NT2/D1 (cell line): ENCODE measurements at regions not wholly inside any gene's neighbourhood (a gene's known extent, or its start where the extent isn't known, plus 50 kb on each side); places are given as distances from the start of the nearest gene placed in this dataset.

Experiments
- SUZ12 ChIP-seq: IDR thresholded peaks from 2 replicates; pipeline ENCODE4 v1.6.1; 2011; ENCODE audit not compliant: insufficient read length, insufficient read depth; ENCODE audit errors: extremely low read depth
- YY1 ChIP-seq: IDR thresholded peaks from 2 replicates; pipeline ENCODE4 v1.6.1; 2011; ENCODE audit not compliant: insufficient read length, insufficient read depth
- ZNF274 ChIP-seq: IDR thresholded peaks from 2 replicates; pipeline ENCODE4 v1.6.1; 2011; ENCODE audit warnings: mild to moderate bottlenecking, low read depth, low read length

DNA sequence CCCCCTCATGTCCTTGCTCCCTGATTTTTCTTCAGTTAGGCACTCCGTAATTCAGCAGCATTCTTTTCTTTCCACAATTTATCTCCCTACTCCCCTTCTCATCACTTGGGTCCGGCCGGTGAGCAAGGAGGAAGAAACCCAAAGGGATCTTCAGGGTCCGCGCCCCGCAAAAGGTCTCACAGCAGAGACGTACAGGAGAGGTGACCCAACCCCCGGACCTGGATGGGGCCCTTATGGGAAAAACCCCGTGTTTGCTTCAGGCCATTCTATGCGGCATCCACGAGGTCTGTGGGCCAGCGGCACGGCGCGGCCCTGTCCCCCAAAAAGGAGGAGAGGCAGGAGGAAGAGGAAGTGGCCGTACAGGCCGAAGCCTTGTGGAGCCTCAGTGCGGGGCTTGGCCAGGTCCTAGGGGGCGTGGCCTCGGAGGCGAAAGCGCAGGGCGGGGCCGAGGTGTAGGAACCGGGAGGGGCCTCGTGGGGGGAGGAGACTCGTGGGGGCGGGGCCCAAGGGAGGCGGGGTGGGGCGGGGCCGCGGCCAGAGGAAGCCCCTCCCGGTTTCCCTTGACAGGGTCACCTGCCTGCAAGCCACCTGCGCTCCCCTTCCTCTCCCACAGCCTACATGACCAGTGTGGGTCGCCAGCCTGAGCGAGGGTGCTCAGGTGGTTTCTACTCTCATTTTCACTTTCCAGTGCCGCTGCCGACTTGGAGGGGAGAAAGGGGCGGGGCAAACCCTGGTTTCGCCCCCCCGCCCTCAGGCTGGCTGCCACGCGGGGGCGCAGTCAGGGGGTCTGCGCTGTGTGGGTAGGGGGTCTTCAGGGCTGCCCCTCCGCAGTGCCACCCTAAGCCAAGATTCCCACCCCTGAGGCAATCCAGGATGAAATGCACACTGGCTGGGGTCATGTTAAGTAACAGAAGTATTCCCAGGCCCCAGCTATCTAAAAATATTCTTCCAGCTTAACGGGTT lies 156.4 kb upstream of the XPO1 start:
- no peak for TF ChIP-seq ZNF274
- TF ChIP-seq SUZ12: no peak
- no peak for TF ChIP-seq YY1
